ENCODE measurements at regions not wholly inside any gene's neighbourhood (a gene's known extent, or its start where the extent isn't known, plus 50 kb on each side); places are given as distances from the start of the nearest gene placed in this dataset.
"Not testable (repeated sequence)": the region's sequence is repeated elsewhere in the genome, so short reads cannot be mapped to it uniquely, and the experiment has no call there.

DNA sequence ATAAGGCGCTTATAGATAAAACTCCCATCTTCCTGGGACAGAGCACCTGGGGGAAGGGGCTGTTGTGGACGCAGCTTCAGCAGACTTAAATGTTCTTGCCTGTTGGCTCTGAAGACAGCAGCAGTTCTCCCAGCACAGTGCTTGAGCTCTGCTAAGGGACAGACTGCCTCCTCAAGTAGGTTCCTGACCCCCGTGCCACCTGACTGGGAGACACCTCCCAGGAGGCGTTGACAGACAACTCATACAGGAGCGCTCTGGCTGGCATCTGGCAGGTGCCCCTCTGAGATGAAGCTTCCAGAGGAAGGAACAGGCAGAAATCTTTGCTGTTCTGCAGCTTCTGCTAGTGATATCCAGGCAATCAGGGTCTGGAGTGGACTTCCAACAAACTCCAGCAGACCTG lies 383.1 kb upstream of the EMCN start:
- H3K79me2 ChIP-seq (ENCODE audit: control insufficient read depth, insufficient read depth, low read length); H3K4me3 ChIP-seq (replicated peaks in 1 of 3; ENCODE audit: insufficient read depth in 1 of 3, low read depth in 1 of 3, low read length in 3 of 3); H4K20me1 ChIP-seq (replicated peaks; ENCODE audit: control insufficient read depth, extremely low read depth, insufficient read depth, low read length); POLR2A ChIA-PET; H3K9me1 ChIP-seq (replicated peaks; ENCODE audit: control insufficient read depth, extremely low read depth, insufficient read depth, low read length); H3K27ac ChIP-seq (ENCODE audit: insufficient read depth, low read depth, low read length); H3K4me1 ChIP-seq (ENCODE audit: control insufficient read depth, extremely low read depth, insufficient read depth, low read length); H3K4me2 ChIP-seq (ENCODE audit: insufficient read depth, low read length); H3K27me3 ChIP-seq (ENCODE audit: control insufficient read depth in 2 of 2, insufficient read depth in 2 of 2, low read length in 2 of 2); CTCF ChIA-PET; FAIRE-seq; dilution Hi-C loops (cut with MboI; ENCODE audit: extremely low pct_ligation_motif_present, low sequenced_read_pairs); H3K36me3 ChIP-seq (ENCODE audit: control insufficient read depth in 2 of 2, extremely low read depth in 1 of 2, insufficient read depth in 2 of 2, low read length in 2 of 2); H2AFZ ChIP-seq (ENCODE audit: low read depth, low read length); H3K9ac ChIP-seq (replicated peaks; ENCODE audit: extremely low read depth, insufficient read depth, low read length); H3K9me3 ChIP-seq (replicated peaks; ENCODE audit: control insufficient read depth, insufficient read depth, low read length); intact Hi-C loops (cut with micrococcal nuclease); BruUV-seq (replicated peaks); DNase-seq (ENCODE audit: low read depth, low spot score): not testable (repeated sequence)

DNA sequence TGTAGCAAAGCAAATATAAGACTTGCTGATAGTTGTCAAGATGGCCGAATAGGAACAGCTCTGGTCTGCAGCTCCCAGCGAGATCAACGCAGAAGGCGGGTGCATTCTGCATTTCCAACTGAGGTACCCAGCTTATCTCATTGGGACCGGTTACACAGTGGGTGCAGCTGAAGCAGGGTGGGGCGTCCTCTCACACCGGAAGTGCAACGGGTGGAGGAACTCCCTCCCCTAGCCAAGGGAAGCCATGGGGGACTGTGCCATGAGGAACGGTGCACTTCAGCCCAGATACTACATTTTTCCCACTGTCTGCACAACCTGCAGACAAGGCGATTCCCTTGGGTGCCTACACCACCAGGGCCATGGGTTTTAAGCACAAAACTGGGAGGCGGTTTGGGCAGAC lies 382.3 kb upstream of the EMCN start:
- POLR2A ChIA-PET = no interaction called here
- Histone ChIP-seq H3K9me3 (replicated peaks; ENCODE audit: control insufficient read depth, insufficient read depth, low read length) (no peaks in the 10 kb centered on the region), H3K9ac (replicated peaks; ENCODE audit: extremely low read depth, insufficient read depth, low read length) (no peak overlapping the region), H3K36me3 (ENCODE audit: control insufficient read depth in 2 of 2, extremely low read depth in 1 of 2, insufficient read depth in 2 of 2, low read length in 2 of 2) (no peaks in the 10 kb centered on the region), H3K27me3 (ENCODE audit: control insufficient read depth in 2 of 2, insufficient read depth in 2 of 2, low read length in 2 of 2) (no peaks in the 10 kb centered on the region), H3K27ac (ENCODE audit: insufficient read depth, low read depth, low read length) (no peak overlapping the region), H4K20me1 (replicated peaks; ENCODE audit: control insufficient read depth, extremely low read depth, insufficient read depth, low read length) (no peaks in the 10 kb centered on the region), H3K4me2 (ENCODE audit: insufficient read depth, low read length) (no peak overlapping the region), H3K4me3 (replicated peaks in 1 of 3; ENCODE audit: insufficient read depth in 1 of 3, low read depth in 1 of 3, low read length in 3 of 3) (no peak overlapping the region), H3K9me1 (replicated peaks; ENCODE audit: control insufficient read depth, extremely low read depth, insufficient read depth, low read length) (no peaks in the 10 kb centered on the region), H2AFZ (ENCODE audit: low read depth, low read length) (no peak overlapping the region), H3K4me1 (ENCODE audit: control insufficient read depth, extremely low read depth, insufficient read depth, low read length) (no peaks in the 10 kb centered on the region), H3K79me2 (ENCODE audit: control insufficient read depth, insufficient read depth, low read length) (no peaks in the 10 kb centered on the region)
- intact Hi-C loops (cut with micrococcal nuclease) (no loop called here), dilution Hi-C loops (cut with MboI; ENCODE audit: extremely low pct_ligation_motif_present, low sequenced_read_pairs) (no loop called here)
- peak; percentile 4 for FAIRE-seq
- CTCF ChIA-PET = interaction anchor here (0.6 kb wide), 1 partner anchor 111 kb away, joined by 3 read pairs; no protein-coding TSS in a partner anchor
- BruUV-seq (replicated peaks) = no TSS peak
- no peak for DNase-seq (ENCODE audit: low read depth, low spot score)
- TF ChIP-seq JUN (IDR thresholded peaks at IDR 0.05; ENCODE audit: borderline replicate concordance, insufficient read depth, insufficient read length, low read depth) (no peak), MAX (IDR thresholded peaks at IDR 0.05; ENCODE audit: insufficient read depth, insufficient read length) (no peak), GATA2 (IDR thresholded peaks at IDR 0.05; ENCODE audit: insufficient read depth, insufficient read length, low read depth, low read length) (no peak), FOS (IDR thresholded peaks at IDR 0.05; ENCODE audit: borderline replicate concordance, insufficient read depth, low read length) (no peak)

All from endothelial cell of umbilical vein (primary cell).